ENCODE measurements at regions not wholly inside any gene's neighbourhood (a gene's known extent, or its start where the extent isn't known, plus 50 kb on each side); places are given as distances from the start of the nearest gene placed in this dataset.
"Not testable (repeated sequence)": the region's sequence is repeated elsewhere in the genome, so short reads cannot be mapped to it uniquely, and the experiment has no call there.

DNA sequence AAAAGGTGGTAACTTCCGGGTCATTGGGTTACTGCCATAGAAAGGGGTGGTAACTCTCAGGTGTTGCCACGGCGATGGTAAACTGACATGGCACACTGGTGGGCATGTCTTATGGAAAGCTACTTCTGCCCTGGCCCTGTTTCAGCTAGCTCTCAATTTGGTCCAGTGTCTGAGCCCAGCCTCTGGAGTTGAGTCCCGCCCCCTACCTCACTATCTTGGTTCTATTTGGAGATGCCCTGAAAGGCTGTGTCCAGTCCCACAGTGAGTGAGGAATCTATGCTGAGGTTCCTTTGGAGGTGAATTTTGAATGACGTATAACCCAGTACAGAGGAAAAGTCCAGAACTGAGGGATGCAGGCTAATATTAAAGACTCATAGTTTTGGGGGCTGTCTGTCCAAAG lies 230.4 kb upstream of the PLGLB1 start:
- DNase-seq; H3K4me1 ChIP-seq; H3K4me3 ChIP-seq; H3K9me3 ChIP-seq (replicated peaks); H3K36me3 ChIP-seq; intact Hi-C loops (cut with micrococcal nuclease); H3K27me3 ChIP-seq (ENCODE audit: low read depth); H3K27ac ChIP-seq (replicated peaks): not testable (repeated sequence)

- H3K27me3 ChIP-seq (ENCODE audit: low read depth); H3K4me1 ChIP-seq; H3K36me3 ChIP-seq; intact Hi-C loops (cut with micrococcal nuclease); H3K4me3 ChIP-seq; H3K27ac ChIP-seq (replicated peaks); H3K9me3 ChIP-seq (replicated peaks); DNase-seq: not testable (repeated sequence)
Measured at GRCh38 chr2:87254562-87254961, 232.9 kb upstream of the PLGLB1 start.

DNA sequence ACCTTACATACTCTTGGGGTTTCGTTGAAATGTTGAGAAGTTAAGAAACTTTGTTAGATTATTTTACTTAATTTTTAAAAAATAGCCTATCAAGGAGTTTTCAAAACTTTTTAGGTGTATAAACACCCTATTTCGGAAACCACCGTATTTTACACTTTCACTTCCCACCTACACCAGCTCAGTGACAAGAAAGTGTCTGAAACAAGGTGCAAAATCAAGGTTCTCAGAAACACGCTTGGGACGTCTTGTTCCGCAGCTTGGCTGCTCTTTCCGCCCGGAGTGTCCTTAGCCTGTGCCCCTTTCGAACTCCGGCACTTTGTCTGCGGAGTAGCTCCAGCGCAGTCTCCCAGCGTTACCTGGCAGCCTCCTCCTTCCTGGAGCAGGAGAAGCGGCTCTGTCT lies 233.8 kb upstream of the PLGLB1 start:
- H3K4me1 ChIP-seq; H3K27ac ChIP-seq (replicated peaks); H3K9me3 ChIP-seq (replicated peaks); intact Hi-C loops (cut with micrococcal nuclease); H3K4me3 ChIP-seq; DNase-seq; H3K27me3 ChIP-seq (ENCODE audit: low read depth); H3K36me3 ChIP-seq: not testable (repeated sequence)

DNA sequence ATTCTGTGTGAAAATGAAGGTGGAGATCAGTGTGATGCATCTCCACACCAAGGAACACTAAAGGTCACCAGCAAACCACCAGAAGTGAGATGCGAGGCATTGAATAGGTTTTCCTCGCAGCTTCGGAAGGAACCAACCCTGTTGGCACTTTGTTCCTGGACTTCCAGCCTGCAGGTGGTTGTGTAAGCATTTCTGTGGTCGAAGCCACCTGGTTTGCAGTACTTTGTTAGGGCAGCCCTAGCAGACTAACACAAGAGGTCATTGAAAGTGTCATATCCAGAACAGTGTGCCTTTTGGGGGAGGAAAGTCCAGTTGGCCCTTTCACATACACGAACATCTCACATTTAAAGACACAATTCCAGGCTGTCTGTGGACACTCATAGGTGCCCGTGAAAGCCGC lies 237.2 kb upstream of the PLGLB1 start:
- H3K9me3 ChIP-seq (replicated peaks); H3K27ac ChIP-seq (replicated peaks); H3K4me1 ChIP-seq; H3K36me3 ChIP-seq; H3K27me3 ChIP-seq (ENCODE audit: low read depth); intact Hi-C loops (cut with micrococcal nuclease); DNase-seq; H3K4me3 ChIP-seq: not testable (repeated sequence)

DNA sequence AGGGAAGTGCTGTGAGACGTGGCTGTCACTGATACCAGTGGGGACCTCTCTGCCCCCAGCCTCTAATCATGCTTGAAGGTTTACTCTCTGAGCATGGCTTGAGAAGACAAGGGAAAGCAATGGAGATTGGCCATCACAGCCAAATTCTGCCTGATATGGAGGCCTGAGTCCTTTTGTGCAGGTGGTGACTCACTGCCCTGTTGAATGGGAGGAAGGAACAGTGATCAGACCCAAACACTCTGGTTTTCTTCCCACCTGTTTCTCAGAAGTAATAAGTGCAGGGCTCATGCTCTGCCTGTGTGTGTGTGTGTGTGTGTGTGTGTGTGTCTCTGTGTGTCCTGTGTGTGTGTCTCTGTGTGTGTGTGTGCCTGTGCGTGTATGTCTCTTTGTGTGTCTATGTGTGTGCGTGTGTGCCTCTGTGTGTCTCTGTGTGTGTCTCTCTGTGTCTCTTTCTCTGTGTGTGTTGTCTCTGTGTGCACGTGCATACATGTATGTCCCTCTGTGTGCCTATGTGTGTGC lies 240.6 kb upstream of the PLGLB1 start:
- H3K4me3 ChIP-seq; intact Hi-C loops (cut with micrococcal nuclease); H3K36me3 ChIP-seq; DNase-seq; H3K27me3 ChIP-seq (ENCODE audit: low read depth); H3K4me1 ChIP-seq; H3K9me3 ChIP-seq (replicated peaks); H3K27ac ChIP-seq (replicated peaks): not testable (repeated sequence)

GRCh38 chr2:87263868-87264518 lies 242.3 kb upstream of the PLGLB1 start:
- H3K27ac ChIP-seq (replicated peaks); H3K27me3 ChIP-seq (ENCODE audit: low read depth); H3K9me3 ChIP-seq (replicated peaks); H3K36me3 ChIP-seq; H3K4me1 ChIP-seq; H3K4me3 ChIP-seq; intact Hi-C loops (cut with micrococcal nuclease); DNase-seq: not testable (repeated sequence)

DNA sequence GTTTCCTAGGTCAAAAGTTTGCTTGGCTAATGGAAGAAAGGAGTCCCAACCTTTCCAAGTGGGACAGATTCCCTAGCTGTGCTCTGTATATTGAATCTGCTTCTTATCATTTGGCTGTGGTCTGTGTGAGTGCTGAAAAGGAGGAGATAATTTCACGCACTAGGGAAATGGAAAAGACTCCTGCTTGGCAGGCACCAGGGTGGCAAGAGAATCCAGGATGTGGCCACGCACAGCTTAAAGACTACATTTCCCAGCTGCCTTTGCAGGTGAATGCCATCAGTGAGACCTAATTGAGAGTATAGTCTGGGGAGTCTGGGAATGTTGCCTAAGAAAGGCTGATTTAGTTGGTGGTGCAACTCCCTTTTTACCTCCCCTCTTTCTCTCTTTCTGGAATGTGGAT lies 253.5 kb upstream of the PLGLB1 start:
- H3K4me1 ChIP-seq; DNase-seq; H3K36me3 ChIP-seq; intact Hi-C loops (cut with micrococcal nuclease); H3K27me3 ChIP-seq (ENCODE audit: low read depth); H3K4me3 ChIP-seq; H3K9me3 ChIP-seq (replicated peaks); H3K27ac ChIP-seq (replicated peaks): not testable (repeated sequence)

- H3K27me3 ChIP-seq (ENCODE audit: low read depth); H3K9me3 ChIP-seq (replicated peaks); H3K4me3 ChIP-seq; intact Hi-C loops (cut with micrococcal nuclease); H3K36me3 ChIP-seq; H3K27ac ChIP-seq (replicated peaks); H3K4me1 ChIP-seq; DNase-seq: not testable (repeated sequence)
Measured at GRCh38 chr2:87275974-87276629, 254.5 kb upstream of the PLGLB1 start.

DNA sequence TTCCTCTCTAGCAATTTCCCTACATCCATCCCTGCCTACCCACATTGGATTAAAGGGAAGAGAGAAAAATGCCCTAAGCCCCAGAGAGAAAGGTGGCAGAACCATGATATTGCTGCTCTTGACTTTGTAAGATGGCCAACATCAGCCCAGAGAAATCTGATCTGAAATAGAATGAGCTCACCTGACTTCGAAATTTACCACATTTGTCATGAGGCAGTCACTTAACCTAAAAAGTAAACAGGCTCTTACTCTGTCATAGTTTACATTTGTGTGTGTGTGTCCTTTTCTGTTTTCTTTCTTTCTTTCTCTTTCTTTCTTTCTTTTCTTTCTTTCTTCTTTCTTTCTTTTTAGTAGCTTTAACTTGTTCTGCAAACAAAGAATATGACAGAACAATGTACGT lies 255.0 kb upstream of the PLGLB1 start:
- H3K27me3 ChIP-seq (ENCODE audit: low read depth); H3K36me3 ChIP-seq; H3K4me1 ChIP-seq; DNase-seq; H3K27ac ChIP-seq (replicated peaks); H3K4me3 ChIP-seq; H3K9me3 ChIP-seq (replicated peaks); intact Hi-C loops (cut with micrococcal nuclease): not testable (repeated sequence)

GRCh38 chr2:87277734-87278133 lies 256.1 kb upstream of the PLGLB1 start:
- intact Hi-C loops (cut with micrococcal nuclease); DNase-seq; H3K4me1 ChIP-seq; H3K27ac ChIP-seq (replicated peaks); H3K36me3 ChIP-seq; H3K27me3 ChIP-seq (ENCODE audit: low read depth); H3K4me3 ChIP-seq; H3K9me3 ChIP-seq (replicated peaks): not testable (repeated sequence)

GRCh38 chr2:87280596-87281355 lies 259.1 kb upstream of the PLGLB1 start:
- DNase-seq; H3K9me3 ChIP-seq (replicated peaks); intact Hi-C loops (cut with micrococcal nuclease); H3K27me3 ChIP-seq (ENCODE audit: low read depth); H3K4me3 ChIP-seq; H3K27ac ChIP-seq (replicated peaks); H3K36me3 ChIP-seq; H3K4me1 ChIP-seq: not testable (repeated sequence)

DNA sequence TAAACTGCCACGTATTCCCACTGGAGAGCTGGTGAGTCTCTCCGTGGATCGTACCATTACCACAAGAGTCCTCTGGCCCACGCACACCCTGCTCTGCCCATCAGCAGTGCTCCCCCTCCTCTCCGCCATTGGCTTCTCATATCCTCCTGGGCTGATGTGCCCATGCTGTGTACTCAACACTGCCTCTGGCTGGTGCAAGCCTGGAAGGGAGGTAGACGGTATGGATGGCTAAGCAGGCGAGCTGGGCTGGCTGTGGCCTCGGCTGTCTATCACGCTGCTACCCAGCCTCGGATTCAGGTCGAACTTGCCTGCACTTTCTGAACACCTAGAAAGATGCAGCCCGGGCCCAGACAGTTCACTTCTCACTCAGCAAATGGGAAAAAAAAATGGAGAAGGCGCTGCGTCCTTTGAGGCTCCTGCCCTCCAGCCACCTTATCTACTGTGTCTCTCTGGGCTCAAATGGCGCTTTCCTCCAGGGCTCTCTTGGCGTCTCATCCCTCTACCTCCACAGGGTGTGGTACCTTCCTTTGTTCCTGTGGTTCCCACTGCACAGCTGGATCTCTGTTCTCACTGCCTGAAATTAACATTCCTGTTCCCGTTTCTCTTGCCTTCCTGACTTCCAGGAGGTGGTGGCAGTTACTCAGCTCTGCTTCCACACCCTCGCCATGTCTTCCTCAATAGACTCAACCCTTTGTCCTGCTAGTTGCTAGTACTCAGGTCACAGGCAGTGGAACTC lies 262.3 kb upstream of the PLGLB1 start:
- DNase-seq, result not testable (repeated sequence)

DNA sequence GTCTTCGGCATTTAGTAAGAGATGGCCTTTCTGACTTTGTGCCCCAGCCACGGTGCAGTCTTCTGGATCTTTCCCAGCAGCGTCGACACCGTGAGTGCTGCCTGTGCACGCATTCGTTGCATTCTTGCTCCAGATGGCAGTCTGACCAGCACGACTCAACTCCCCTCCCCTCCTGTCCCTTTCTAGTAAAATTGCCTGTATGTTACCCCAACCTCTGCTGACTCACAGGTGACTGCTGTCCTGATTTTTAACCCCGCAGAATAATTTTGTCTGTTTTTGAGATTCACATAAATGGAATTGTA lies 262.8 kb upstream of the PLGLB1 start:
- DNase-seq, result not testable (repeated sequence)

More for the DNA sequence above, 262.3 kb upstream of the PLGLB1 start:
- H3K27me3 ChIP-seq (ENCODE audit: low read depth); H3K4me3 ChIP-seq; H3K9me3 ChIP-seq (replicated peaks); intact Hi-C loops (cut with micrococcal nuclease); H3K27ac ChIP-seq (replicated peaks); H3K36me3 ChIP-seq; H3K4me1 ChIP-seq: not testable (repeated sequence)

More for the DNA sequence above, 262.8 kb upstream of the PLGLB1 start:
- H3K36me3 ChIP-seq; H3K27ac ChIP-seq (replicated peaks); intact Hi-C loops (cut with micrococcal nuclease); H3K27me3 ChIP-seq (ENCODE audit: low read depth); H3K4me1 ChIP-seq; H3K4me3 ChIP-seq; H3K9me3 ChIP-seq (replicated peaks): not testable (repeated sequence)

All from left ventricle myocardium inferior (tissue), 1 donor.